ENCODE measurements at regions not wholly inside any gene's neighbourhood (a gene's known extent, or its start where the extent isn't known, plus 50 kb on each side); places are given as distances from the start of the nearest gene placed in this dataset.

DNA sequence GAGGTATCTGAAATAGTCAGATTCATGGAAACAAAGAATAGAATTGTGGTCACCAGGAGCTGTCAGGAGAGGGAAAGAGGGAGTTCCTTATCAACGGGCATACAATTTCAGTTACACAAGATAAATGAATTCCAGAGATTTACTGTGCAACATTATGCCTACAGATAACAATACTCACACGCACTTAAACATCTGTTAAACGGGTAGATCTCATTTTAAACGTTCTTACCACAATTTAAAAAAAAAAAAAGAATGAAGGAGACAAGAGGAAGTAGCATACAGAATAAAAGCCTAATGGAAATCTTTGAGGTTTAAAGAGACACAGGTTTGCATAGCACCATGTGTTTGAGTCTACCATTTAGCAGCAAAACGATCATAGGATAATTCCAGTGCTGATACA is 298.0 kb downstream of the DKK2 start:
- in situ Hi-C loops (cut with MboI) (no loop called here), intact Hi-C loops (cut with micrococcal nuclease; ENCODE audit: unreplicated experiment) (no loop called here)
- H3K27me3 ChIP-seq (replicated peaks in 1 of 2; ENCODE audit: control insufficient read depth in 2 of 2, insufficient read depth in 2 of 2, low read length in 1 of 2): no peaks in the 10 kb centered on the region
- H3K9me3 ChIP-seq (replicated peaks; ENCODE audit: control insufficient read depth, insufficient read depth, low read length): no peaks in the 10 kb centered on the region
- no peak overlapping the region for H3K4me3 ChIP-seq
- DNase-seq (ENCODE audit: low read depth, low spot score) (no peak), FAIRE-seq (no peak), ATAC-seq (no peak)
- TF ChIP-seq RAD21 (IDR thresholded peaks at IDR 0.05; ENCODE audit: insufficient read depth, low read depth, low read length) (no peak), POLR2A (IDR thresholded peaks at IDR 0.05; ENCODE audit: low read depth, low read length) (no peak), BMI1 (IDR thresholded peaks at IDR 0.05; ENCODE audit: borderline replicate concordance) (no peak), SUPT20H (IDR thresholded peaks at IDR 0.05; ENCODE audit: borderline replicate concordance, control insufficient read depth, low read depth, low read length) (no peak), SMAD1 (IDR thresholded peaks at IDR 0.05; ENCODE audit: low read depth, partially characterized antibody) (no peak), RBBP5 (conservative IDR thresholded peaks at IDR 0.05) (no peak), GATAD2B (conservative IDR thresholded peaks at IDR 0.05; ENCODE audit: low read depth) (no peak), ZSCAN29 (IDR thresholded peaks at IDR 0.05) (no peak), RFX5 (IDR thresholded peaks at IDR 0.05; ENCODE audit: low read depth, low read length) (no peak), EED (IDR thresholded peaks at IDR 0.05; ENCODE audit: low read depth) (no peak), MTA3 (IDR thresholded peaks at IDR 0.05; ENCODE audit: borderline replicate concordance, low read length) (no peak), HDAC6 (IDR thresholded peaks at IDR 0.05; ENCODE audit: unreplicated experiment) (no peak), CHD2 (IDR thresholded peaks at IDR 0.05; ENCODE audit: borderline replicate concordance, low read depth, low read length) (no peak), CEBPB (IDR thresholded peaks at IDR 0.05; ENCODE audit: borderline replicate concordance in 1 of 2, low read depth in 2 of 2, low read length in 2 of 2) (no peak), SREBF2 (IDR thresholded peaks at IDR 0.05; ENCODE audit: low read length) (no peak), TCF7 (IDR thresholded peaks at IDR 0.05; ENCODE audit: borderline replicate concordance) (no peak)
- TF ChIP-seq, protein P1, sequence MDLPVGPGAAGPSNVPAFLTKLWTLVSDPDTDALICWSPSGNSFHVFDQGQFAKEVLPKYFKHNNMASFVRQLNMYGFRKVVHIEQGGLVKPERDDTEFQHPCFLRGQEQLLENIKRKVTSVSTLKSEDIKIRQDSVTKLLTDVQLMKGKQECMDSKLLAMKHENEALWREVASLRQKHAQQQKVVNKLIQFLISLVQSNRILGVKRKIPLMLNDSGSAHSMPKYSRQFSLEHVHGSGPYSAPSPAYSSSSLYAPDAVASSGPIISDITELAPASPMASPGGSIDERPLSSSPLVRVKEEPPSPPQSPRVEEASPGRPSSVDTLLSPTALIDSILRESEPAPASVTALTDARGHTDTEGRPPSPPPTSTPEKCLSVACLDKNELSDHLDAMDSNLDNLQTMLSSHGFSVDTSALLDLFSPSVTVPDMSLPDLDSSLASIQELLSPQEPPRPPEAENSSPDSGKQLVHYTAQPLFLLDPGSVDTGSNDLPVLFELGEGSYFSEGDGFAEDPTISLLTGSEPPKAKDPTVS (IDR thresholded peaks at IDR 0.05; ENCODE audit: low read depth, low read length): no peak
- TF ChIP-seq, protein P2, sequence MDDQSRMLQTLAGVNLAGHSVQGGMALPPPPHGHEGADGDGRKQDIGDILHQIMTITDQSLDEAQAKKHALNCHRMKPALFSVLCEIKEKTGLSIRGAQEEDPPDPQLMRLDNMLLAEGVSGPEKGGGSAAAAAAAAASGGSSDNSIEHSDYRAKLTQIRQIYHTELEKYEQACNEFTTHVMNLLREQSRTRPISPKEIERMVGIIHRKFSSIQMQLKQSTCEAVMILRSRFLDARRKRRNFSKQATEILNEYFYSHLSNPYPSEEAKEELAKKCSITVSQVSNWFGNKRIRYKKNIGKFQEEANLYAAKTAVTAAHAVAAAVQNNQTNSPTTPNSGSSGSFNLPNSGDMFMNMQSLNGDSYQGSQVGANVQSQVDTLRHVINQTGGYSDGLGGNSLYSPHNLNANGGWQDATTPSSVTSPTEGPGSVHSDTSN (IDR thresholded peaks at IDR 0.05; ENCODE audit: insufficient replicate concordance, low read depth, low read length): no peak
- TF ChIP-seq, protein P3, sequence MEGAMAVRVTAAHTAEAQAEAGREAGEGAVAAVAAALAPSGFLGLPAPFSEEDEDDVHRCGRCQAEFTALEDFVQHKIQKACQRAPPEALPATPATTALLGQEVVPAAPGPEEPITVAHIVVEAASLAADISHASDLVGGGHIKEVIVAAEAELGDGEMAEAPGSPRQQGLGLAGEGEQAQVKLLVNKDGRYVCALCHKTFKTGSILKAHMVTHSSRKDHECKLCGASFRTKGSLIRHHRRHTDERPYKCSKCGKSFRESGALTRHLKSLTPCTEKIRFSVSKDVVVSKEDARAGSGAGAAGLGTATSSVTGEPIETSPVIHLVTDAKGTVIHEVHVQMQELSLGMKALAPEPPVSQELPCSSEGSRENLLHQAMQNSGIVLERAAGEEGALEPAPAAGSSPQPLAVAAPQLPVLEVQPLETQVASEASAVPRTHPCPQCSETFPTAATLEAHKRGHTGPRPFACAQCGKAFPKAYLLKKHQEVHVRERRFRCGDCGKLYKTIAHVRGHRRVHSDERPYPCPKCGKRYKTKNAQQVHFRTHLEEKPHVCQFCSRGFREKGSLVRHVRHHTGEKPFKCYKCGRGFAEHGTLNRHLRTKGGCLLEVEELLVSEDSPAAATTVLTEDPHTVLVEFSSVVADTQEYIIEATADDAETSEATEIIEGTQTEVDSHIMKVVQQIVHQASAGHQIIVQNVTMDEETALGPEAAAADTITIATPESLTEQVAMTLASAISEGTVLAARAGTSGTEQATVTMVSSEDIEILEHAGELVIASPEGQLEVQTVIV (IDR thresholded peaks at IDR 0.05; ENCODE audit: borderline replicate concordance, partially characterized antibody): no peak
- TF ChIP-seq, protein P4, sequence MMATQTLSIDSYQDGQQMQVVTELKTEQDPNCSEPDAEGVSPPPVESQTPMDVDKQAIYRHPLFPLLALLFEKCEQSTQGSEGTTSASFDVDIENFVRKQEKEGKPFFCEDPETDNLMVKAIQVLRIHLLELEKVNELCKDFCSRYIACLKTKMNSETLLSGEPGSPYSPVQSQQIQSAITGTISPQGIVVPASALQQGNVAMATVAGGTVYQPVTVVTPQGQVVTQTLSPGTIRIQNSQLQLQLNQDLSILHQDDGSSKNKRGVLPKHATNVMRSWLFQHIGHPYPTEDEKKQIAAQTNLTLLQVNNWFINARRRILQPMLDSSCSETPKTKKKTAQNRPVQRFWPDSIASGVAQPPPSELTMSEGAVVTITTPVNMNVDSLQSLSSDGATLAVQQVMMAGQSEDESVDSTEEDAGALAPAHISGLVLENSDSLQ (IDR thresholded peaks at IDR 0.05): no peak
- H3K36me3 ChIP-seq (ENCODE audit: control insufficient read depth in 2 of 2, insufficient read depth in 2 of 2, low read length in 1 of 2): no peaks in the 10 kb centered on the region
- WGBS (ENCODE audit: insufficient coverage, insufficient replicate concordance, low lambda C conversion rate, missing lambda C conversion rate): 1% methylated on average over 5 of the region's 5 CpGs
- H2AFZ ChIP-seq (ENCODE audit: control insufficient read depth, low read depth, low read length): no peak overlapping the region
- no peaks in the 10 kb centered on the region for H4K20me1 ChIP-seq (ENCODE audit: control insufficient read depth, insufficient read depth)
- SMC1A ChIA-PET (ENCODE audit: uncharacterized antibody, unreplicated experiment): no interaction called here
- CTCF ChIA-PET: no interaction called here
- no peaks in the 10 kb centered on the region for H3K4me1 ChIP-seq (ENCODE audit: control insufficient read depth, insufficient read depth, low read length)
- H3K27ac ChIP-seq (ENCODE audit: control insufficient read depth, insufficient read depth): no peak overlapping the region
- POLR2A ChIA-PET: no interaction called here
- no peak overlapping the region for H3K9ac ChIP-seq (ENCODE audit: control insufficient read depth, insufficient read depth, low read length)
- no peaks in the 10 kb centered on the region for H3K79me2 ChIP-seq (ENCODE audit: control insufficient read depth, insufficient read depth, low read length)
- RAD21 ChIA-PET (ENCODE audit: unreplicated experiment): no interaction called here
- BruUV-seq (replicated peaks): no TSS peak
- no peak overlapping the region for H3K4me2 ChIP-seq (ENCODE audit: control insufficient read depth, insufficient read depth)
